ENCODE measurements at regions not wholly inside any gene's neighbourhood (a gene's known extent, or its start where the extent isn't known, plus 50 kb on each side); places are given as distances from the start of the nearest gene placed in this dataset.

- Histone ChIP-seq H2BK5ac (ENCODE audit: low read length) (no peak overlapping the region), H3K4me1 (ENCODE audit: control insufficient read depth, low read depth, low read length) (no peaks in the 10 kb centered on the region), H3K4me3 (ENCODE audit: low read length) (no peak overlapping the region), H2BK15ac (replicated peaks; ENCODE audit: low read depth) (no peak overlapping the region), H3K79me1 (ENCODE audit: low read length) (no peaks in the 10 kb centered on the region), H3K18ac (ENCODE audit: low read length) (no peak overlapping the region), H4K5ac (ENCODE audit: low read length) (no peak overlapping the region), H3K56ac (ENCODE audit: low read length) (no peak overlapping the region), H3K4me2 (ENCODE audit: low read length) (no peak overlapping the region), H3K36me3 (ENCODE audit: control insufficient read depth, insufficient read depth, low read length) (no peaks in the 10 kb centered on the region), H3K79me2 (ENCODE audit: control insufficient read depth, insufficient read depth, low read length) (no peaks in the 10 kb centered on the region), H3K9ac (ENCODE audit: low read length) (no peak overlapping the region), H3K4ac (ENCODE audit: low read depth, low read length) (no peak overlapping the region), H3K27ac (ENCODE audit: low read depth, low read length) (no peak overlapping the region), H4K8ac (ENCODE audit: low read depth, low read length) (no peak overlapping the region), H3K23ac (ENCODE audit: low read length) (no peak overlapping the region), H2AK5ac (ENCODE audit: low read length) (no peak overlapping the region), H2BK120ac (ENCODE audit: low read depth, low read length) (no peak overlapping the region), H3K27me3 (ENCODE audit: insufficient read depth, low read length, poor library complexity) (no peaks in the 10 kb centered on the region)
- peak; percentile 28 for DNase-seq
- WGBS (ENCODE audit: extremely low coverage, insufficient coverage, low lambda C conversion rate), result no CpG with 5 or more reads among the region's 9 CpGs
Measured at GRCh38 chr5:173452119-173452905, 124.1 kb upstream of the STC2 start.

- H3K23ac ChIP-seq (ENCODE audit: low read length), result no peak overlapping the region
- no peak overlapping the region for H3K56ac ChIP-seq (ENCODE audit: low read length)
- H4K5ac ChIP-seq (ENCODE audit: low read length), result no peak overlapping the region
- no peak overlapping the region for H3K4me2 ChIP-seq (ENCODE audit: low read length)
- H3K79me2 ChIP-seq (ENCODE audit: control insufficient read depth, insufficient read depth, low read length), result no peaks in the 10 kb centered on the region
- no peak overlapping the region for H3K27ac ChIP-seq (ENCODE audit: low read depth, low read length)
- no peaks in the 10 kb centered on the region for H3K27me3 ChIP-seq (ENCODE audit: insufficient read depth, low read length, poor library complexity)
- no peak overlapping the region for H4K8ac ChIP-seq (ENCODE audit: low read depth, low read length)
- no peaks in the 10 kb centered on the region for H3K4me1 ChIP-seq (ENCODE audit: control insufficient read depth, low read depth, low read length)
- H3K4me3 ChIP-seq (ENCODE audit: low read length), result no peak overlapping the region
- no peak overlapping the region for H2BK5ac ChIP-seq (ENCODE audit: low read length)
- H2BK120ac ChIP-seq (ENCODE audit: low read depth, low read length), result no peak overlapping the region
- no peaks in the 10 kb centered on the region for H3K79me1 ChIP-seq (ENCODE audit: low read length)
- no peak for DNase-seq
- no peak overlapping the region for H2BK15ac ChIP-seq (replicated peaks; ENCODE audit: low read depth)
- no CpG with 5 or more reads among the region's 2 CpGs for WGBS (ENCODE audit: extremely low coverage, insufficient coverage, low lambda C conversion rate)
- H3K18ac ChIP-seq (ENCODE audit: low read length), result no peak overlapping the region
- H3K4ac ChIP-seq (ENCODE audit: low read depth, low read length), result no peak overlapping the region
- no peak overlapping the region for H2AK5ac ChIP-seq (ENCODE audit: low read length)
- H3K9ac ChIP-seq (ENCODE audit: low read length), result no peak overlapping the region
- H3K36me3 ChIP-seq (ENCODE audit: control insufficient read depth, insufficient read depth, low read length), result no peaks in the 10 kb centered on the region
Measured at GRCh38 chr5:173451651-173452050, 123.4 kb upstream of the STC2 start.

- no peak overlapping the region for H3K56ac ChIP-seq (ENCODE audit: low read length)
- H3K18ac ChIP-seq (ENCODE audit: low read length), result no peak overlapping the region
- H2BK5ac ChIP-seq (ENCODE audit: low read length), result no peak overlapping the region
- no peak overlapping the region for H4K5ac ChIP-seq (ENCODE audit: low read length)
- H3K4me3 ChIP-seq (ENCODE audit: low read length), result no peak overlapping the region
- H3K23ac ChIP-seq (ENCODE audit: low read length), result no peak overlapping the region
- H2BK120ac ChIP-seq (ENCODE audit: low read depth, low read length), result no peak overlapping the region
- H3K79me2 ChIP-seq (ENCODE audit: control insufficient read depth, insufficient read depth, low read length), result no peaks in the 10 kb centered on the region
- peak; percentile 75 for DNase-seq
- no peaks in the 10 kb centered on the region for H3K36me3 ChIP-seq (ENCODE audit: control insufficient read depth, insufficient read depth, low read length)
- no peak overlapping the region for H2BK15ac ChIP-seq (replicated peaks; ENCODE audit: low read depth)
- H3K4me2 ChIP-seq (ENCODE audit: low read length), result no peak overlapping the region
- H4K8ac ChIP-seq (ENCODE audit: low read depth, low read length), result no peak overlapping the region
- no peak overlapping the region for H2AK5ac ChIP-seq (ENCODE audit: low read length)
- H3K4me1 ChIP-seq (ENCODE audit: control insufficient read depth, low read depth, low read length), result no peaks in the 10 kb centered on the region
- no peak overlapping the region for H3K9ac ChIP-seq (ENCODE audit: low read length)
- no peaks in the 10 kb centered on the region for H3K27me3 ChIP-seq (ENCODE audit: insufficient read depth, low read length, poor library complexity)
- no peak overlapping the region for H3K4ac ChIP-seq (ENCODE audit: low read depth, low read length)
- H3K79me1 ChIP-seq (ENCODE audit: low read length), result no peaks in the 10 kb centered on the region
- no CpG with 5 or more reads among the region's 5 CpGs for WGBS (ENCODE audit: extremely low coverage, insufficient coverage, low lambda C conversion rate)
- H3K27ac ChIP-seq (ENCODE audit: low read depth, low read length), result no peak overlapping the region
Measured at GRCh38 chr5:173451031-173451430, 122.8 kb upstream of the STC2 start.

- H3K79me1 ChIP-seq (ENCODE audit: low read length), result no peaks in the 10 kb centered on the region
- H2BK15ac ChIP-seq (replicated peaks; ENCODE audit: low read depth), result no peak overlapping the region
- no peak overlapping the region for H4K8ac ChIP-seq (ENCODE audit: low read depth, low read length)
- H3K4me3 ChIP-seq (ENCODE audit: low read length), result no peak overlapping the region
- no peak overlapping the region for H2AK5ac ChIP-seq (ENCODE audit: low read length)
- H4K5ac ChIP-seq (ENCODE audit: low read length), result no peak overlapping the region
- no peak overlapping the region for H3K4ac ChIP-seq (ENCODE audit: low read depth, low read length)
- no peak overlapping the region for H2BK5ac ChIP-seq (ENCODE audit: low read length)
- no peak overlapping the region for H3K27ac ChIP-seq (ENCODE audit: low read depth, low read length)
- no peak overlapping the region for H3K23ac ChIP-seq (ENCODE audit: low read length)
- no peaks in the 10 kb centered on the region for H3K27me3 ChIP-seq (ENCODE audit: insufficient read depth, low read length, poor library complexity)
- WGBS (ENCODE audit: extremely low coverage, insufficient coverage, low lambda C conversion rate), result no CpG with 5 or more reads among the region's 7 CpGs
- no peak overlapping the region for H3K56ac ChIP-seq (ENCODE audit: low read length)
- H3K18ac ChIP-seq (ENCODE audit: low read length), result no peak overlapping the region
- H3K9ac ChIP-seq (ENCODE audit: low read length), result no peak overlapping the region
- H2BK120ac ChIP-seq (ENCODE audit: low read depth, low read length), result no peak overlapping the region
- no peaks in the 10 kb centered on the region for H3K4me1 ChIP-seq (ENCODE audit: control insufficient read depth, low read depth, low read length)
- H3K79me2 ChIP-seq (ENCODE audit: control insufficient read depth, insufficient read depth, low read length), result no peaks in the 10 kb centered on the region
- no peak for DNase-seq
- no peak overlapping the region for H3K4me2 ChIP-seq (ENCODE audit: low read length)
- no peaks in the 10 kb centered on the region for H3K36me3 ChIP-seq (ENCODE audit: control insufficient read depth, insufficient read depth, low read length)
Measured at GRCh38 chr5:173450188-173450587, 122.0 kb upstream of the STC2 start.

GRCh38 chr5:173448856-173449255, 120.6 kb upstream of the STC2 start:
- Histone ChIP-seq H2AK5ac (ENCODE audit: low read length) (no peak overlapping the region), H2BK15ac (replicated peaks; ENCODE audit: low read depth) (no peak overlapping the region), H4K5ac (ENCODE audit: low read length) (no peak overlapping the region), H4K8ac (ENCODE audit: low read depth, low read length) (no peak overlapping the region), H2BK5ac (ENCODE audit: low read length) (no peak overlapping the region), H3K56ac (ENCODE audit: low read length) (no peak overlapping the region), H3K36me3 (ENCODE audit: control insufficient read depth, insufficient read depth, low read length) (no peaks in the 10 kb centered on the region), H3K27me3 (ENCODE audit: insufficient read depth, low read length, poor library complexity) (no peaks in the 10 kb centered on the region), H3K27ac (ENCODE audit: low read depth, low read length) (no peak overlapping the region), H3K4ac (ENCODE audit: low read depth, low read length) (no peak overlapping the region), H3K79me1 (ENCODE audit: low read length) (no peaks in the 10 kb centered on the region), H3K4me2 (ENCODE audit: low read length) (no peak overlapping the region), H3K9ac (ENCODE audit: low read length) (no peak overlapping the region), H3K4me1 (ENCODE audit: control insufficient read depth, low read depth, low read length) (no peaks in the 10 kb centered on the region), H2BK120ac (ENCODE audit: low read depth, low read length) (no peak overlapping the region), H3K4me3 (ENCODE audit: low read length) (no peak overlapping the region), H3K18ac (ENCODE audit: low read length) (no peak overlapping the region), H3K23ac (ENCODE audit: low read length) (no peak overlapping the region), H3K79me2 (ENCODE audit: control insufficient read depth, insufficient read depth, low read length) (no peaks in the 10 kb centered on the region)
- no CpG with 5 or more reads among the region's 6 CpGs for WGBS (ENCODE audit: extremely low coverage, insufficient coverage, low lambda C conversion rate)
- no peak for DNase-seq

- Histone ChIP-seq H3K79me1 (ENCODE audit: low read length) (no peaks in the 10 kb centered on the region), H3K23ac (ENCODE audit: low read length) (no peak overlapping the region), H2BK5ac (ENCODE audit: low read length) (no peak overlapping the region), H3K18ac (ENCODE audit: low read length) (no peak overlapping the region), H2BK15ac (replicated peaks; ENCODE audit: low read depth) (no peak overlapping the region), H3K4ac (ENCODE audit: low read depth, low read length) (no peak overlapping the region), H3K9ac (ENCODE audit: low read length) (no peak overlapping the region), H3K27me3 (ENCODE audit: insufficient read depth, low read length, poor library complexity) (no peaks in the 10 kb centered on the region), H3K4me1 (ENCODE audit: control insufficient read depth, low read depth, low read length) (no peaks in the 10 kb centered on the region), H3K4me3 (ENCODE audit: low read length) (no peak overlapping the region), H3K4me2 (ENCODE audit: low read length) (no peak overlapping the region), H3K56ac (ENCODE audit: low read length) (no peak overlapping the region), H4K5ac (ENCODE audit: low read length) (no peak overlapping the region), H3K27ac (ENCODE audit: low read depth, low read length) (no peak overlapping the region), H2BK120ac (ENCODE audit: low read depth, low read length) (no peak overlapping the region), H3K36me3 (ENCODE audit: control insufficient read depth, insufficient read depth, low read length) (no peaks in the 10 kb centered on the region), H3K79me2 (ENCODE audit: control insufficient read depth, insufficient read depth, low read length) (no peaks in the 10 kb centered on the region), H4K8ac (ENCODE audit: low read depth, low read length) (no peak overlapping the region), H2AK5ac (ENCODE audit: low read length) (no peak overlapping the region)
- no CpG with 5 or more reads among the region's 4 CpGs for WGBS (ENCODE audit: extremely low coverage, insufficient coverage, low lambda C conversion rate)
- no peak for DNase-seq
Measured at GRCh38 chr5:173443971-173444370, 115.8 kb upstream of the STC2 start.

Measured in mesendoderm (in vitro differentiated cells).